Epithelial cell of esophagus (primary cell): ENCODE measurements at regions not wholly inside any gene's neighbourhood (a gene's known extent, or its start where the extent isn't known, plus 50 kb on each side); places are given as distances from the start of the nearest gene placed in this dataset.

ENCODE experiments used
- DNase-seq: peaks from one replicate; pipeline ENCODE4 v3.0.0; 2010; ENCODE audit warnings: low read depth
- H3K4me3 ChIP-seq: 2 replicates; pipeline ENCODE4 v1.5.1; 2011; ENCODE audit warnings: mild to moderate bottlenecking, low read length, control low read depth
- CTCF ChIP-seq: IDR thresholded peaks from 2 replicates; pipeline ENCODE4 v1.5.1; 2011; ENCODE audit warnings: low read depth, mild to moderate bottlenecking, low read length, control low read depth, inconsistent platforms; ENCODE audit not compliant: insufficient read depth; ENCODE audit errors: missing control alignments

DNA sequence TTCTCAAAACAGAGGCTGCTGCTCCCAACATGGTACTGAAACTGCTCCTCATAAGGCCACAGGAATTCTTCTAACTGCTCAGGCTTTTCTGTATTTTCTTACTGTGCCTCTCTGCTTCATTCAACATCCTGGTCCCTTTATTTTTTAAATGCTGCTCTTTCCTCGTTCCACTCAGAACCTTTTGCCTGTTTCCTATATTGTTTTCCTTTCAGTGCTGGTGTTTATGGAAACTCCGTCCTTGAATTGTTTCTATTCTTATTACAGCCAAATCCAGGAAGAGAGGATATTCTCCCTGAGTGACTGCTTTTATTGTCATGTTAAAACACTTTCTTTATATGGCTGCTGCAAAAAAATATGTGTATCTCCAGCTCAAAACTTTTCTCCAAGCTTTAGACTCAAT, 173.0 kb upstream of the E2F7 start:
- no peak for DNase-seq
- no peak for TF ChIP-seq CTCF
- H3K4me3 ChIP-seq: no peak overlapping the region

- TF ChIP-seq CTCF: no peak
- H3K4me3 ChIP-seq: no peak overlapping the region
- DNase-seq: no peak
Measured at GRCh38 chr12:77237896-77238295, 172.5 kb upstream of the E2F7 start.

GRCh38 chr12:77236066-77236465, 170.7 kb upstream of the E2F7 start:
- DNase-seq: no peak
- no peak overlapping the region for H3K4me3 ChIP-seq
- no peak for TF ChIP-seq CTCF

DNA sequence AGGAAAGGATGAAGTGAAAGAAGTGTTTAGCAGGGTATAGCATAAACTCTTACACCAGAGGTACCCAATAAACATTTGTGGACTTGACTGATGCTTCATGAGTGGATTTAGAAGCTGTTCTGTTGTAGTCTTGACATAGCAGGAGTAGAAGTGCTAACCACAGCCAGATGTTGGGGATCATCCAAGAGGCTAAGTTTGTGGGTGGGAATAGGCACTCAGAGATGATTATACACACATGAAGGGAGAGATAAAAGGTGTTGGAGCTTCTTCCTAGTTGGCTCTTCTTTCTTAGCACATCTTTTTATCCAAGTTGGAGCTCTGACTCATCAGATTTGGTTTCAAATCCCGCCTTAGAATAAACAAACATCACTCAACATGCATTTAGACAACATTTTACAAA, 166.7 kb upstream of the E2F7 start:
- DNase-seq: peak; percentile 50
- no peak for TF ChIP-seq CTCF
- no peak overlapping the region for H3K4me3 ChIP-seq

GRCh38 chr12:77231501-77231918, 166.1 kb upstream of the E2F7 start:
- TF ChIP-seq CTCF: no peak
- H3K4me3 ChIP-seq: no peak overlapping the region
- peak; percentile 45 for DNase-seq

GRCh38 chr12:77229640-77230442, 164.5 kb upstream of the E2F7 start:
- H3K4me3 ChIP-seq: no peak overlapping the region
- DNase-seq: no peak
- no peak for TF ChIP-seq CTCF

- H3K4me3 ChIP-seq: no peak overlapping the region
- TF ChIP-seq CTCF: no peak
- no peak for DNase-seq
Measured at GRCh38 chr12:77228376-77228775, 163.0 kb upstream of the E2F7 start.
